ENCODE measurements at regions not wholly inside any gene's neighbourhood (a gene's known extent, or its start where the extent isn't known, plus 50 kb on each side); places are given as distances from the start of the nearest gene placed in this dataset.

DNA sequence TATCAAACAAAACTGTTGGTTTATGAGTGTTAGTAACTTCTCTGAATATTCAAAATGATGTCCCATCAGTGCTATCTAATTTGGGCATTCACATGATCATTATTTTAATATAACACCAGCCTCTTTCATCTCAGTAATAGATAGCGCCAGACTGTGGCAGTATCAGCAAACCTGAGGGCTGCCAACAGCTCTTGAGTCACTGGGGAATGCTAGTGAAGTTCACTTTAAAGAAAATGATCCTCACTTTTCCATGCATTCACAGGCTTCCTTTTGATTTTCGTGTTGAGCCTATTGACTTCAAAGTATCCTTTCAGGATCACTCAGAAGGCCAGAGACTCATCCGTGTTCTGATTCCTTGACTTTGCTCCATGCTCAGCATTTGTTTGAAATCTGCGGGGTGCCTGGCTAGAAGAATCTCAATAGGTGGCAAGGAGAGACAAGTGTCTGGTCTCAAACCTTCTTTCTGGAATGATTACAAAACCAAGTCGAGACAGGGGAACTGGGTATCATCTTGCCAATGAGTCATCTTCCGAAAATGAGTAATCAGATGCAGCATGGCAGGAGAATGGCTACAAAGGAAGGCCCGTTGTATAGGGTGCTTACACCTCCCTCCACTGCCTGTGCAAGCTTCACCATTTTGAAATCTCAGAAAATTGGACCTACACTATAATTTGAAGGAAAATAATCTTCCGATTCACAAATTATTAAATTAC is 509.1 kb downstream of the RASEF start:
- TF ChIP-seq, protein P1, sequence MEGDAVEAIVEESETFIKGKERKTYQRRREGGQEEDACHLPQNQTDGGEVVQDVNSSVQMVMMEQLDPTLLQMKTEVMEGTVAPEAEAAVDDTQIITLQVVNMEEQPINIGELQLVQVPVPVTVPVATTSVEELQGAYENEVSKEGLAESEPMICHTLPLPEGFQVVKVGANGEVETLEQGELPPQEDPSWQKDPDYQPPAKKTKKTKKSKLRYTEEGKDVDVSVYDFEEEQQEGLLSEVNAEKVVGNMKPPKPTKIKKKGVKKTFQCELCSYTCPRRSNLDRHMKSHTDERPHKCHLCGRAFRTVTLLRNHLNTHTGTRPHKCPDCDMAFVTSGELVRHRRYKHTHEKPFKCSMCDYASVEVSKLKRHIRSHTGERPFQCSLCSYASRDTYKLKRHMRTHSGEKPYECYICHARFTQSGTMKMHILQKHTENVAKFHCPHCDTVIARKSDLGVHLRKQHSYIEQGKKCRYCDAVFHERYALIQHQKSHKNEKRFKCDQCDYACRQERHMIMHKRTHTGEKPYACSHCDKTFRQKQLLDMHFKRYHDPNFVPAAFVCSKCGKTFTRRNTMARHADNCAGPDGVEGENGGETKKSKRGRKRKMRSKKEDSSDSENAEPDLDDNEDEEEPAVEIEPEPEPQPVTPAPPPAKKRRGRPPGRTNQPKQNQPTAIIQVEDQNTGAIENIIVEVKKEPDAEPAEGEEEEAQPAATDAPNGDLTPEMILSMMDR (conservative IDR thresholded peaks at IDR 0.05; ENCODE audit: low read depth, low read length), result no peak
- no peak for TF ChIP-seq EZH2 (IDR thresholded peaks at IDR 0.05; ENCODE audit: borderline replicate concordance, low read depth, low read length, poor library complexity, severe bottlenecking)

Measured in A673 (cell line).